Right lobe of liver (tissue), 6 donors: ENCODE measurements at regions not wholly inside any gene's neighbourhood (a gene's known extent, or its start where the extent isn't known, plus 50 kb on each side); places are given as distances from the start of the nearest gene placed in this dataset.

Experiments
- ATAC-seq, 4 donors: fragments of 200-7000 bp; cut with Tn5 transposase; one replicate each; pipeline ENCODE4 v1.9.1; 2020; ENCODE audit warnings: mild to moderate bottlenecking in 4 of 4, moderate library complexity in 4 of 4
- DNase-seq, 3 donors: peaks; one replicate each; pipeline ENCODE4 v3.0.0-alpha.2; 2020
- H3K27ac ChIP-seq, 3 donors: fragments of 200-600 bp; one replicate each; pipeline ENCODE4 v1.8.0; 2022
- H3K27me3 ChIP-seq, 2 donors: fragments of 200-600 bp; one replicate each; pipeline ENCODE4 v1.8.0; 2022
- H3K36me3 ChIP-seq, 4 donors: fragments of 200-600 bp; sonication (generic) in 1 of 4; one replicate each; pipeline versions ENCODE4 v1.5.1 to v1.8.0; 2017 to 2022; ENCODE audit warnings: control low read depth in 1 of 4
- H3K4me1 ChIP-seq, 4 donors: fragments of 200-600 bp; sonication (generic) in 1 of 4; one replicate each; pipeline versions ENCODE4 v1.5.1 to v1.8.0; 2017 to 2022; ENCODE audit warnings: control low read depth in 1 of 4
- H3K4me3 ChIP-seq, 3 donors: fragments of 200-600 bp; one replicate each; pipeline ENCODE4 v1.8.0; 2022
- H3K9me3 ChIP-seq, 4 donors: fragments of 200-600 bp; sonication (generic) in 1 of 4; one replicate each; pipeline versions ENCODE4 v1.5.1 to v1.8.0; 2017 to 2022; ENCODE audit warnings: control low read depth in 1 of 4
- CTCF ChIP-seq, 4 donors: fragments of 200-600 bp in 3 of 4; fragments of 450-650 bp in 1 of 4; IDR thresholded peaks; one replicate each; pipeline versions ENCODE4 v1.5.1 to v1.8.0; 2016 to 2022; ENCODE audit warnings: antibody characterized with exemption in 4 of 4, mild to moderate bottlenecking in 2 of 4
- POLR2A ChIP-seq: fragments of 450-650 bp; IDR thresholded peaks from one replicate; pipeline ENCODE4 v1.6.1; 2017; ENCODE audit warnings: antibody characterized with exemption, mild to moderate bottlenecking
- WGBS: methylation state at CpG from one replicate; pipeline ENCODE4 v1.1.6; 2018; ENCODE audit warnings: low coverage, low lambda C conversion rate; ENCODE audit not compliant: insufficient coverage; ENCODE audit errors: missing lambda C conversion rate; 5-methylcytosine and 5-hydroxymethylcytosine counted together
- intact Hi-C, 2 donors: fragments of 100-400 bp; cut with DNase I; formaldehyde crosslinking; loops; one replicate each; pipeline versions ENCODE4 v1.11.2 to v1.14.1; 2022
- donor health status: DM: no; HTN: yes; CAD: no.
- donor health status: DM: no; HTN: no; CAD: no.
- donor health status: DM: no; HTN: no; CAD: no.
- donor health status: DM: no; HTN: yes; CAD: no.
- donor health status: DM: no; HTN: yes; CAD: no.

DNA sequence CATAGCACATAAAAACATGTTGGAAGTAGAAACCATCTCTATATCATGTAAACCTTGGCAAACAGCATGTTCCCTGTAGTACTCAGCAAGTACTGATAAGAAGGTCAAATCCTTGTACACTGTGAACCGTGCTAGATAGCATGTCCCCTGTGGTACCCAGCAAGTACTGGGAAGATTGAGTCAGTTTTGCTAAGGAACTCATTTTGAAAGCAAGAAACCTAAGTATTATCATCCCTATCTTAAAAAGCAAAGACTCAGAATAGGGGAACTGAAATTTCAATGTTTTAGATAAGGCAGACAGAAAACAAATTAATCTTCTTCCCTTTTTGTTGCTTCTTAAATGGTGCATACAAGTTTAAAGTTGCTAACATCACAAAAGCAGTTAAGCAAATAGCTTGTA lies 180.2 kb downstream of the RBM46 start:
- no peak overlapping the region for H3K27ac ChIP-seq
- no peak for DNase-seq
- H3K4me3 ChIP-seq, result no peak overlapping the region
- 20% methylated on average over 1 of the region's 1 CpG for WGBS
- no peaks in the 10 kb centered on the region for H3K9me3 ChIP-seq
- H3K4me1 ChIP-seq, result peaks cover 0 to 19% (median 4%) of the 10 kb centered on the region in 4 donors
- H3K36me3 ChIP-seq, result no peaks in the 10 kb centered on the region
- intact Hi-C loops, result no loop called here
- no peaks in the 10 kb centered on the region for H3K27me3 ChIP-seq
- ATAC-seq, result peak in 1 of 4 donors; percentile 22
- TF ChIP-seq POLR2A (no peak), CTCF (IDR thresholded peaks at IDR 0.05) (no peak)

GRCh38 chr4:154973244-154974035 lies 192.4 kb downstream of the RBM46 start:
- WGBS, result 43% methylated on average over 6 of the region's 6 CpGs
- H3K27me3 ChIP-seq, result no peaks in the 10 kb centered on the region
- intact Hi-C loops, result no loop called here
- no peaks in the 10 kb centered on the region for H3K4me1 ChIP-seq
- H3K36me3 ChIP-seq, result no peaks in the 10 kb centered on the region
- ATAC-seq (peak; percentile 61 to 96 (median 78)), DNase-seq (no peak)
- H3K4me3 ChIP-seq, result no peak overlapping the region
- H3K27ac ChIP-seq, result no peak overlapping the region
- TF ChIP-seq POLR2A, result no peak
- TF ChIP-seq CTCF (IDR thresholded peaks at IDR 0.05), result no peak
- H3K9me3 ChIP-seq, result no peaks in the 10 kb centered on the region

DNA sequence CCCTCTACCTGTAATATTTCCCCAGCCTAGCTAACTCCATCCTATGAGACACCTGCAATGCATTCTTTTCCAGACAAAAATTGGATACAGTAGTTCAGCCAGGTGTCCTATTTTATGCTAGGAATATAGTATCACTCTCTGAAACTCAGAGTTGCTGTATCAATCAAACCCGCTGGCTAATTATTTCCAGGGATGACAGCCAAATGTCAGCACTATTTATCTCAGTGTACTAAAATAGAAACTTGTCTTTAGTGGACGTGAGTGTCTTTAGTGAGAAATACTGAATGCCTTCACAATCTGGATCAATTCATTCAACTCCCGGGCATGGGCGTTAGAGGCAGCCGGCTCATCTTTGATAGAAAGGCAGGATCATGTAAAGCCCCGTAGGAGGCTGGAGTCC lies 196.2 kb downstream of the RBM46 start:
- Histone ChIP-seq H3K4me3 (no peak overlapping the region), H3K27ac (no peak overlapping the region), H3K4me1 (no peaks in the 10 kb centered on the region), H3K9me3 (no peaks in the 10 kb centered on the region), H3K36me3 (no peaks in the 10 kb centered on the region), H3K27me3 (no peaks in the 10 kb centered on the region)
- intact Hi-C loops, result no loop called here
- TF ChIP-seq CTCF (IDR thresholded peaks at IDR 0.05) (no peak), POLR2A (no peak)
- ATAC-seq, result no peak
- 59% methylated on average over 6 of the region's 6 CpGs for WGBS
- no peak for DNase-seq

DNA sequence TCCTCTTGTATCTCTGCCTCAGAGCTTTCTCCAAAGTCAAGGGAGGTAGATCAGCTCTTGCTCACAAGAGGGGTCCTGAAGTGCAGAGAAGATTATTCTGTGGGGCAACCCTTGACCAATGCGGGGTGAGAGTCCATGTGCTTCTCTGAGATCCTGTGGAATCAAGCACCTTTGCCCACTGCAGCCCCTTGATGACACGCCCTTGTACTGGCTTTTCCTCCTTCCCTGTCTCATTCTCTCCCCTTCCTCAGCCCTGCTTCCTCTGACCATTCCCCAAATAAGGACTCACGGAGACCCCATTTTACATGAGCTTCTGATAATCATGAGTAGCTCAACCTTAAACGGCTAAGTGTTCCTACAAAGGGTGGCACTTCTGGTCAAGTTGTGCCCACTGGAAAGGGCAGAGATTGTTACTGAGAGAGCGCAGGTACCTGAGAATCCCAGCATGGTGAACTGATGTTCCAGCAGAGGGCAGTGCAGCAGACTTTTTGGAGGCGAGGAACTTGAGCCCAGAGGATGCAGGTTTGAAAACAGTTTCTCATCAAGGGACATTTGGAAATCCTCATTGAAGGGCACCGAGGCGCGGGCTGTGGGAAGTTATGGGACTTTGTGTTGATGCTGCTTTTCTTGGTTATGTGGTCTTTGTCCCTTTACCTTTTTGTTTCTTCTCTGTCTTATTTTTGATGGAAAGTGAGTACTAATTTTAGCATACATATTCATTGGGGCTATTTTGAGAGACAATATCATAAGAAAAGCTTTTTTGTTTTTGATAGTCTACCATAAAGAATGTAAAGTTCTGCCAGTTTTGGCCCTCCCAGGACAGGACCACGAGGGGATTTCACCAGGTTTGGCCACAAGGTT lies 201.3 kb downstream of the RBM46 start:
- WGBS, result 10% methylated on average over 10 of the region's 10 CpGs
- peak; percentile 93 to 99 (median 97) for ATAC-seq
- intact Hi-C loops, result no loop called here

More for the DNA sequence above, 201.3 kb downstream of the RBM46 start:
- H3K9me3 ChIP-seq, result no peaks in the 10 kb centered on the region
- peak; percentile 70 to 81 (median 72) for TF ChIP-seq CTCF (IDR thresholded peaks at IDR 0.05)
- TF ChIP-seq POLR2A, result no peak
- H3K4me3 ChIP-seq, result no peak overlapping the region
- H3K27ac ChIP-seq, result no peak overlapping the region
- H3K27me3 ChIP-seq, result no peaks in the 10 kb centered on the region
- peak; percentile 59 to 73 (median 61) for DNase-seq
- no peaks in the 10 kb centered on the region for H3K4me1 ChIP-seq
- H3K36me3 ChIP-seq, result no peaks in the 10 kb centered on the region
